HepG2 (cell line): ENCODE measurements at regions not wholly inside any gene's neighbourhood (a gene's known extent, or its start where the extent isn't known, plus 50 kb on each side); places are given as distances from the start of the nearest gene placed in this dataset.
A peak's percentile ranks its signal among the peaks of the same experiment; 100 is the strongest.

Experiments
- ATAC-seq: fragments of 200-7000 bp; cut with Tn5 transposase; 3 replicates; pipeline ENCODE4 v1.9.1; 2020; ENCODE audit warnings: mild to moderate bottlenecking, moderate library complexity
- BruUV-seq: library from RNA; stranded (reverse); fragments of 400-500 nt; replicated peaks from 2 replicates; lab custom pipeline; 2021; lab: Mats Ljungman, UMichigan
- CTCF ChIA-PET: fragments of 300-600 bp; formaldehyde crosslinking; extraction: SDS; loops from one replicate; lab custom pipeline; 2021; ENCODE audit warnings: low total read pairs, inconsistent platforms, low intra/inter-chr PET ratio; lab: Yijun Ruan, JAX
- POLR2A ChIA-PET: fragments of 350-600 bp; sonication (Branson Sonifier 250); formaldehyde crosslinking; loops from one replicate; lab custom pipeline; 2020; ENCODE audit warnings: antibody characterized with exemption, inconsistent platforms; lab: Yijun Ruan, JAX
- DNase-seq: peaks from one replicate; pipeline ENCODE4 v3.0.0-alpha.2; 2015; ENCODE audit warnings: low spot score
- FAIRE-seq: peaks from 3 replicates; lab custom pipeline; 2011; peaks lifted over from hg19 to GRCh38; lab: Jason Lieb, UNC
- H2AFZ ChIP-seq: one replicate; pipeline ENCODE4 v1.6.1; 2011; ENCODE audit warnings: low read length, inconsistent platforms
- H3K27ac ChIP-seq: fragments of 300-600 bp; 3 replicates; pipeline ENCODE4 v1.8.0; 2011; ENCODE audit warnings: mixed run types, mild to moderate bottlenecking, mixed read lengths, low read length, inconsistent platforms; ENCODE audit not compliant: insufficient read depth; ENCODE audit errors: extremely low read length
- H3K27me3 ChIP-seq, 2 experiments: fragments of 200-600 bp in 1 of 2; 2 replicates in 1 of 2; 3 replicates in 1 of 2; pipeline versions ENCODE4 v1.6.0 to v1.8.0; 2011; ENCODE audit warnings: low read length in 2 of 2, mild to moderate bottlenecking in 2 of 2, moderate library complexity in 2 of 2, inconsistent platforms in 1 of 2; ENCODE audit not compliant: insufficient read depth in 2 of 2, control insufficient read depth in 1 of 2
- H3K36me3 ChIP-seq, 2 experiments: fragments of 200-600 bp in 1 of 2; replicated peaks in 1 of 2; 2 replicates in 1 of 2; 3 replicates in 1 of 2; pipeline versions ENCODE4 v1.5.1 to v1.8.0; 2011; ENCODE audit warnings: low read length in 2 of 2, inconsistent platforms in 1 of 2; ENCODE audit not compliant: insufficient read depth in 2 of 2, control insufficient read depth in 1 of 2
- H3K4me1 ChIP-seq: 2 replicates; pipeline ENCODE4 v1.5.1; 2012; ENCODE audit warnings: low read length, inconsistent platforms; ENCODE audit not compliant: insufficient read depth
- H3K4me2 ChIP-seq: 2 replicates; pipeline ENCODE4 v1.6.0; 2011; ENCODE audit warnings: low read depth, low read length, inconsistent platforms
- H3K4me3 ChIP-seq, 3 experiments: fragments of 200-600 bp in 1 of 3; sonication (generic), shearing (Covaris generic) in 1 of 3; replicated peaks in 1 of 3; 2 replicates each; pipeline ENCODE4 v1.5.1; 2011 to 2016; ENCODE audit warnings: low read length in 3 of 3, inconsistent platforms in 2 of 3, low read depth in 2 of 3, mild to moderate bottlenecking in 2 of 3, control low read depth in 1 of 3, mixed read lengths in 1 of 3; ENCODE audit not compliant: insufficient read depth in 1 of 3
- H3K79me2 ChIP-seq: one replicate; pipeline ENCODE4 v1.6.1; 2011; ENCODE audit warnings: low read length, inconsistent platforms; ENCODE audit not compliant: insufficient read depth
- H3K9ac ChIP-seq: 2 replicates; pipeline ENCODE4 v1.6.0; 2011; ENCODE audit warnings: mild to moderate bottlenecking, low read depth, low read length, inconsistent platforms; ENCODE audit not compliant: insufficient read depth
- H3K9me3 ChIP-seq: 2 replicates; pipeline ENCODE4 v1.5.1; 2012; ENCODE audit warnings: mild to moderate bottlenecking, low read length
- H4K20me1 ChIP-seq: 2 replicates; pipeline ENCODE4 v1.6.0; 2011; ENCODE audit warnings: inconsistent platforms, mild to moderate bottlenecking, low read length, moderate library complexity; ENCODE audit not compliant: insufficient read depth
- ATF7-NPFF ChIP-seq: sonication (generic); formaldehyde crosslinking; IDR thresholded peaks from 2 replicates; pipeline ENCODE4 v1.8.1; 2023; ENCODE audit warnings: mild to moderate bottlenecking, low read depth, missing genetic modification reagents, moderate library complexity
- DBP ChIP-seq: sonication (generic); formaldehyde crosslinking; IDR thresholded peaks from 2 replicates; pipeline ENCODE4 v1.4.0; 2020; ENCODE audit warnings: missing genetic modification reagents; ENCODE audit errors: not compliant biosample characterization
- KDM5B ChIP-seq: sonication (generic); formaldehyde crosslinking; IDR thresholded peaks from 2 replicates; pipeline ENCODE4 v1.4.0; 2020; ENCODE audit warnings: missing genetic modification reagents, mild to moderate bottlenecking, borderline replicate concordance
- STAG1 ChIP-seq: sonication (generic); formaldehyde crosslinking; IDR thresholded peaks from 2 replicates; pipeline ENCODE4 v1.4.0; 2020; ENCODE audit warnings: missing genetic modification reagents
- ZBTB44 ChIP-seq: sonication (generic); formaldehyde crosslinking; IDR thresholded peaks from 2 replicates; pipeline ENCODE4 v1.4.0; 2020; ENCODE audit warnings: missing genetic modification reagents
- ZSCAN22 ChIP-seq: sonication (generic); formaldehyde crosslinking; IDR thresholded peaks from 2 replicates; pipeline ENCODE4 v1.4.0; 2020; ENCODE audit warnings: mild to moderate bottlenecking, missing genetic modification reagents
- WGBS: methylation state at CpG from one replicate; pipeline ENCODE4 v1.1.6; 2017; ENCODE audit warnings: low lambda C conversion rate; 5-methylcytosine and 5-hydroxymethylcytosine counted together
- in situ Hi-C: cut with HindIII; loops from 2 replicates; pipeline ENCODE4 v1.10.0; 2017; ENCODE audit warnings: low pct_unique_long_range_greater_than_20kb; ENCODE audit not compliant: extremely low pct_ligation_motif_present
- intact Hi-C: fragments of 100-400 bp; cut with micrococcal nuclease; formaldehyde crosslinking; loops from one replicate; pipeline ENCODE4 v1.10.0; 2022; ENCODE audit not compliant: unreplicated experiment

- H3K4me3 ChIP-seq: no peak overlapping the region
- no peaks in the 10 kb centered on the region for H3K36me3 ChIP-seq
- H3K79me2 ChIP-seq: no peaks in the 10 kb centered on the region
- intact Hi-C loops: no loop called here
- no peaks in the 10 kb centered on the region for H3K4me1 ChIP-seq
- H3K9me3 ChIP-seq: no peaks in the 10 kb centered on the region
- H3K9ac ChIP-seq: no peak overlapping the region
- in situ Hi-C loops: no loop called here
- no peak for TF ChIP-seq DBP (CRISPR knock-in tag)
- no peak for TF ChIP-seq ZBTB44
- no peak for TF ChIP-seq ATF7-NPFF
- TF ChIP-seq ZSCAN22 (CRISPR knock-in tag): no peak
- TF ChIP-seq KDM5B: no peak
- TF ChIP-seq STAG1 (CRISPR knock-in tag): peak; percentile 22; the same call in 1 of the 2 replicates
- no peaks in the 10 kb centered on the region for H4K20me1 ChIP-seq
- peaks cover 0 to 39% of the 10 kb centered on the region in 2 experiments; a peak in 3 of 5 replicates for H3K27me3 ChIP-seq
- H3K27ac ChIP-seq: no peak overlapping the region
- FAIRE-seq (no peak), DNase-seq (no peak), ATAC-seq (no peak)
- 54% methylated on average over 3 of the region's 3 CpGs for WGBS
- no peak overlapping the region for H3K4me2 ChIP-seq
- CTCF ChIA-PET: no interaction called here
- no peak overlapping the region for H2AFZ ChIP-seq
- no TSS peak for BruUV-seq
- POLR2A ChIA-PET: no interaction called here
These were observed 95.0 kb upstream of the FAM20C start for GRCh38 chr7:97310-97841.
